ENCODE measurements at regions not wholly inside any gene's neighbourhood (a gene's known extent, or its start where the extent isn't known, plus 50 kb on each side); places are given as distances from the start of the nearest gene placed in this dataset.
A peak's percentile ranks its signal among the peaks of the same experiment; 100 is the strongest.
"Not testable (repeated sequence)": the region's sequence is repeated elsewhere in the genome, so short reads cannot be mapped to it uniquely, and the experiment has no call there.

- no peak for DNase-seq (ENCODE audit: extremely low spot score)
- no peaks in the 10 kb centered on the region for H3K27me3 ChIP-seq
- intact Hi-C loops (cut with DNase I), result no loop called here
- H3K9me3 ChIP-seq, result no peaks in the 10 kb centered on the region
- WGBS, result 92% methylated on average over 3 of the region's 3 CpGs
- peak in 1 of 2 donors; percentile 10 for TF ChIP-seq POLR2AphosphoS5 (IDR thresholded peaks at IDR 0.05)
- no peak for TF ChIP-seq CTCF (IDR thresholded peaks at IDR 0.05)
- H3K27ac ChIP-seq (replicated peaks in 1 of 4), result no peak overlapping the region
- H3K4me1 ChIP-seq, result no peaks in the 10 kb centered on the region
- no peak overlapping the region for H3K4me3 ChIP-seq
- H3K36me3 ChIP-seq, result no peaks in the 10 kb centered on the region
Measured at GRCh38 chr21:15210235-15210678, 145.5 kb upstream of the NRIP1 start.

- no peak overlapping the region for H3K4me3 ChIP-seq
- no peaks in the 10 kb centered on the region for H3K4me1 ChIP-seq
- intact Hi-C loops (cut with DNase I), result no loop called here
- WGBS, result 73% methylated on average over 5 of the region's 5 CpGs
- TF ChIP-seq POLR2AphosphoS5 (IDR thresholded peaks at IDR 0.05) (no peak), POLR2A (IDR thresholded peaks at IDR 0.05; ENCODE audit: low read depth) (no peak), CTCF (IDR thresholded peaks at IDR 0.05) (no peak), EP300 (IDR thresholded peaks at IDR 0.05) (no peak)
- DNase-seq (ENCODE audit: extremely low spot score), result no peak
- no peaks in the 10 kb centered on the region for H3K36me3 ChIP-seq
- H3K27ac ChIP-seq (replicated peaks in 1 of 4), result no peak overlapping the region
- no peaks in the 10 kb centered on the region for H3K9me3 ChIP-seq
- no peaks in the 10 kb centered on the region for H3K27me3 ChIP-seq
Measured at GRCh38 chr21:15211491-15212133, 146.8 kb upstream of the NRIP1 start.

GRCh38 chr21:15212206-15212605, 147.4 kb upstream of the NRIP1 start:
- Histone ChIP-seq H3K4me3 (no peak overlapping the region), H3K27ac (replicated peaks in 1 of 4) (no peak overlapping the region), H3K27me3 (no peaks in the 10 kb centered on the region), H3K9me3 (no peaks in the 10 kb centered on the region), H3K36me3 (no peaks in the 10 kb centered on the region), H3K4me1 (no peaks in the 10 kb centered on the region)
- WGBS, result 77% methylated on average over 2 of the region's 2 CpGs
- intact Hi-C loops (cut with DNase I), result no loop called here
- DNase-seq (ENCODE audit: extremely low spot score), result no peak
- TF ChIP-seq POLR2AphosphoS5 (IDR thresholded peaks at IDR 0.05), result no peak
- TF ChIP-seq CTCF (IDR thresholded peaks at IDR 0.05), result no peak
- TF ChIP-seq EP300 (IDR thresholded peaks at IDR 0.05), result no peak
- TF ChIP-seq POLR2A (IDR thresholded peaks at IDR 0.05; ENCODE audit: low read depth), result no peak

- H3K4me1 ChIP-seq; H3K27ac ChIP-seq (replicated peaks in 1 of 4); DNase-seq (ENCODE audit: extremely low spot score); H3K9me3 ChIP-seq; H3K27me3 ChIP-seq; intact Hi-C loops (cut with DNase I); H3K4me3 ChIP-seq; H3K36me3 ChIP-seq: not testable (repeated sequence)
- WGBS, result 84% methylated on average over 11 of the region's 23 CpGs
Measured at GRCh38 chr21:15218476-15218875, 153.7 kb upstream of the NRIP1 start.

GRCh38 chr21:15219039-15219438, 154.2 kb upstream of the NRIP1 start:
- WGBS, result 81% methylated on average over 3 of the region's 5 CpGs
- no peaks in the 10 kb centered on the region for H3K9me3 ChIP-seq
- no peak overlapping the region for H3K4me3 ChIP-seq
- TF ChIP-seq POLR2AphosphoS5 (IDR thresholded peaks at IDR 0.05) (no peak), POLR2A (IDR thresholded peaks at IDR 0.05; ENCODE audit: low read depth) (no peak), EP300 (IDR thresholded peaks at IDR 0.05) (no peak), CTCF (IDR thresholded peaks at IDR 0.05) (no peak)
- H3K27me3 ChIP-seq, result no peaks in the 10 kb centered on the region
- no peaks in the 10 kb centered on the region for H3K36me3 ChIP-seq
- intact Hi-C loops (cut with DNase I), result no loop called here
- DNase-seq (ENCODE audit: extremely low spot score), result no peak
- peaks cover 0 to 9% (median 5%) of the 10 kb centered on the region in 4 donors for H3K4me1 ChIP-seq
- no peak overlapping the region for H3K27ac ChIP-seq (replicated peaks in 1 of 4)

Measured in esophagus muscularis mucosa (tissue), 4 donors.